GM21526 (cell line): ENCODE measurements at regions not wholly inside any gene's neighbourhood (a gene's known extent, or its start where the extent isn't known, plus 50 kb on each side); places are given as distances from the start of the nearest gene placed in this dataset.

Source experiments
- ATAC-seq: cut with Tn5 transposase; IDR thresholded peaks from one replicate; pipeline ENCODE4 v1.9.1; 2021; ENCODE audit warnings: moderate library complexity; ENCODE audit not compliant: unreplicated experiment, low FRiP score

DNA sequence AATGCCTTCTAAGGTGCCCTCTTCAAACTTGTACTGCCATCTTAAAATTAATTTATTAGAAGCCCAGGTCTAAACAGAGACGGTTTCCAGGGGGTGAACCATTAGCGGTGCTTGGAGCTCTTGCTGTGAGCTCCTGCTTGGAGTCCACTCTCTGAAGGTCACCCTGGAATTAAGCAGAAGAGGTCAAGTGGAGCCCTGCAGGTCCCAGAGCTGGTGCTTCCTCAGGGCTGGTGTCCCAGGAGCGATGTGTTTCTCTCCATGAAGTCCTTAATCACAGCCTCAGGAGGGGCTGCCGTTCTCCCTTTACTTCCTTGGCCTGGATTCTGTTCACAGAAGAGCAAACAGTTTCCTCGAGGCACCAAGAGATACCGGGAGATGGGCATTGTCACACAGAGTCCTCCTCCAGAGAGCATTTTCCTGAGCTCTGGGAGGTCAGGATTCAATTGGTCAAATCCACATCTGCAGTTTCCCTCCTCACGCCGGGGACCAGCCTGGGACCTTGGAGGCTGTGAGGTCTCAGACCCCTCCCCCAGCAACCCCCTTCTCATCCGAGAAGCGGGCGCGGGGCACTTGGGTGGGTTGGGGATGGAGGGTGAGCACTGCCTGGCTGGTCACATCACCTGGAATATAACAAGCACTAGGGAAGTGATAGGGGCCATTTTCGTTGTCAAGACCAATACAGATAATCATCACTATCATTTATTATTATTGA, 310.4 kb downstream of the AJAP1 start:
- no peak for ATAC-seq

GRCh38 chr1:4963251-4963650, 308.8 kb downstream of the AJAP1 start:
- ATAC-seq, result no peak

- no peak for ATAC-seq
These were observed 308.4 kb downstream of the AJAP1 start for GRCh38 chr1:4962836-4963235.

GRCh38 chr1:4961935-4962645, 307.7 kb downstream of the AJAP1 start:
- ATAC-seq, result no peak

DNA sequence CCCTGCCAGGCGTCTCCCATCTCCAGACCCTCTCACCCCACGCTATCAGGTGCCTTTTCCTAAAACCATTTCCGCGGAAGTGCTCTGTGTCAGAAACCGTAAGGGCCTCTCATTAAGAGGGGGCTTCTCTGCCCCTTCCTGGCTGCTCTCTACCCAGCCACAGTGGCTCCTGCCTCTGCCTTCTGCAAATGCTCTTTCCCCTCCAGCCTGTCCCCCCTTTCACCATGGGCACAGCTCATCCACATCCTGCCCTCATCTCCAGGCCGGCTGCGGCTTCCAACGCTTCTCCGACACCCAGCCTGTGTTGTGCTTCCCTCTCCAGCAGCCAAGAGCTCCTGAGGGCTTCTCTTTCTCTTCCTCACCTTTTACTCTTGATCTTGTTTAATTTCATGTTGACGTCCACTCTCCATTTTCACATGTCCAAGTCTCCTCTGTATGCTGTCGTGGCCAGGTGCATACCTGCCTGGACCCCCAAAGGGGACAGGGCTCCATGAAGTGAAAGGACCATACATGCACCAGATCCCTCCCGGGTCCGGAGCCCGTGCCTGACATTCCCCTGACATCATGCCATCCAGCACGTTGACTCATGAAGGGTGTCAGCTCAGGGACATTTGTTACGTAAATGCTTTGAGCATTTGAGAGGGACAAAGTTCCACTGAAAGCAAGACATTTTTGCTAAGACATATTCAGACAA, 306.5 kb downstream of the AJAP1 start:
- no peak for ATAC-seq

GRCh38 chr1:4960336-4960735, 305.9 kb downstream of the AJAP1 start:
- ATAC-seq, result no peak

- no peak for ATAC-seq
These were observed 304.8 kb downstream of the AJAP1 start for GRCh38 chr1:4959216-4959615.

GRCh38 chr1:4957027-4957426, 302.6 kb downstream of the AJAP1 start:
- ATAC-seq, result no peak

- no peak for ATAC-seq
These were observed 300.0 kb downstream of the AJAP1 start for GRCh38 chr1:4954392-4954791.

- no peak for ATAC-seq
These were observed 297.2 kb downstream of the AJAP1 start for GRCh38 chr1:4951601-4952000.

- no peak for ATAC-seq
These were observed 291.9 kb downstream of the AJAP1 start for GRCh38 chr1:4946343-4946742.

DNA sequence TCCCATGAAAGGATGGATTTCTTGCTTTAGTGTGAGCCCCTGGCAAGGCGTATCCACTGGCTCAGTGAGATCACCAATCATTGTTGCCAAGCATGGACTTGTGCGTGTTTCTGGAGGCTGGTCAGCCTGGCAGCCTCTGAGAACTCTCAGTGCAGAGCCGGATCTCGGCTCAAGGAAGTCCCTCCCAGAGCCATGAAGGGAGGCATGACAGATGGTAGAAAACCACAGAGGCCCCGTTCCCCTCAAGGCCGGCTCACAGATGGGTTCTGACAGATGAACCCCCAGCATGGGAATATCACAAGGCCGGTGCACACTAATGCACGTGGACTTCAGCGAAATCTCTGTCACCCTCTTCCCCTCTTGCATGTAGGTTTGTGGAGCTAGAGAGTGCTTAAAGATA, 290.5 kb downstream of the AJAP1 start:
- no peak for ATAC-seq

DNA sequence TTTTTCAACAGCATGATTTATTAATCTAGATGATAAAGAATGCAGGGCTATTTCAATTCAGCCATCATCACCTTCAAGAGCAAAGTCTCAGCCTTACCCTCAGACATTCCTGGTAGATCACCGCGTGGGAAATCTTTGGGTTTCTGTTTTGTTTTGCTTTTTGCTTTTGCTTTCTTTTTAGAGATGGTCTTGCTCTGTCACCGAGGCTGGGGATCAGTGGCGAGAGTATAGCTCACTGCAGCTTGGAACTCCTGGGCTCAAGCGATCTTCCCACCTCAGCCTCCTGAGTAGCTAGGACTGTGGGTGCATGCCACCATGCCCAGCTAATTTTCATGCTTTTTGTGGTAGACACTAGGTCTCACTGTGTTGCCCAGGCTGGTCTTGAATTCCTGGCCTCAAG, 289.7 kb downstream of the AJAP1 start:
- no peak for ATAC-seq

- no peak for ATAC-seq
These were observed 284.9 kb downstream of the AJAP1 start for GRCh38 chr1:4939266-4939665.

GRCh38 chr1:4937876-4938534, 283.6 kb downstream of the AJAP1 start:
- no peak for ATAC-seq

DNA sequence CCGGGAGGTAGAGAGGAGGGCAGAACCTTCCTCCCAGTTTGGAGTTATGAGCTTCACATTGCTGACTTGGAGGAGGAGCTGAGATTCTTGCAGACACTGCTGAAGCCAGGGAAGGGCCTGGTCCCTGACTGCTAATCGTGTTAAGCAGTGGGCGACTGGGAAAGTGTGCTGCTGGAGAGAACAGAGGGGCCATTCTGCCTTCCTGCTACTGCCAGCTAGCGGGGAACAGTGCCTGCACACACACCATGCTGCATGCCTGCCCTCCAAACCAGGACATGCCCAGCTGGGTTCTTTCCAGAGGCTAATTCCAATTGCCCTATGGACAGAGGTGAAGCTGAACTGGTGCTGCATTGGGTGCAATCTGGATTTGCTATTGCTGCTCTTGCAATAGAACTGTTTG, 281.4 kb downstream of the AJAP1 start:
- ATAC-seq, result no peak

- no peak for ATAC-seq
These were observed 278.8 kb downstream of the AJAP1 start for GRCh38 chr1:4933232-4933631.

GRCh38 chr1:4932311-4933030, 278.1 kb downstream of the AJAP1 start:
- no peak for ATAC-seq

DNA sequence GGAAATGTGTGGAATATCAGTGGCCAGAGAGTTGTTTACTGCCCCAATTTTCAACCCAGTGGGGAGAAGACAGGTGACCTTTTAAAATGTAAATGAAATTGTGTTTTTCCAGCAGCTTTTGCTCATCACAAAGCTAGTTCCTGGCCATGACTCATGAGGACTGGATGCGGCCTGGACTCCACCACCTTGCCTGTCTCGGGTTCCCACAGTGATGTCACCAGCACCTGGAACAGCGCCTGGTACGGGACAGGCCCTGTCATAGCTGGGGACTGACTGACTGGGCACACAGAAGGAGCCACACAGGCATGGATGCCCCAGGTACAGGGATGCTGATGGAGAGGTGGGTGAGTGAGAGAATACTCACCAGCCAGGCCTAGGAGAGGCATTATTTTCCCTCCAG, 277.1 kb downstream of the AJAP1 start:
- ATAC-seq, result no peak

GRCh38 chr1:4928186-4928585, 273.8 kb downstream of the AJAP1 start:
- ATAC-seq, result no peak

DNA sequence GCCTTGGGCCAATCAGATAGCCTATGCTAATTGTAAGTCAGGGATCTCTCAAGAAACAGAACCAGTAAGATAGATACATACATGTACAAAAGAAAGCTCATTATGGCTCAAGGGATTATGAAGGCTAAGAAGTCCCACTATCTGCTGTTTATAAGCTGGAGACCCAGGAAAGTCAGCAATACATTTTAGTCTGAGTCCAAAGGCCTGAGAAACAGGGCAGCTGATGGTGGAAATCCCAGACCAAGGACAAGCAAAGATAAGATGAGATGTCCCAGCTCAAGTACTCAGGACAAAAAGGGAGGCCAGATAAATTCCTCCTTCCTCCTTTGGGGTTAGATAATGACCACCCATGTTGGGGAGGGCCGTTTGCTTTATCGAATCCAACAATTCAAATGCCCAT, 269.9 kb downstream of the AJAP1 start:
- no peak for ATAC-seq
